Fibroblast of lung (primary cell): ENCODE measurements at regions not wholly inside any gene's neighbourhood (a gene's known extent, or its start where the extent isn't known, plus 50 kb on each side); places are given as distances from the start of the nearest gene placed in this dataset.

ENCODE experiments used
- DNase-seq, 2 donors: peaks; one replicate each; pipeline versions ENCODE4 v3.0.0 to v3.0.0-alpha.2; 2010; ENCODE audit warnings: low read depth in 2 of 2
- H2AFZ ChIP-seq: 2 replicates; pipeline ENCODE4 v1.5.1; 2012; ENCODE audit warnings: low read length, control low read depth, inconsistent platforms
- H3K27ac ChIP-seq: 2 replicates; pipeline ENCODE4 v1.5.1; 2011; ENCODE audit warnings: low read length, control low read depth; ENCODE audit not compliant: insufficient read depth
- H3K27me3 ChIP-seq: 2 replicates; pipeline ENCODE4 v1.5.1; 2011; ENCODE audit warnings: mild to moderate bottlenecking, low read length; ENCODE audit not compliant: control insufficient read depth, insufficient read depth
- H3K36me3 ChIP-seq: 2 replicates; pipeline ENCODE4 v1.5.1; 2011; ENCODE audit warnings: low read length; ENCODE audit not compliant: control insufficient read depth, insufficient read depth
- H3K4me1 ChIP-seq: 2 replicates; pipeline ENCODE4 v1.5.1; 2011; ENCODE audit warnings: low read length; ENCODE audit not compliant: control insufficient read depth, insufficient read depth; ENCODE audit errors: extremely low read depth
- H3K4me2 ChIP-seq: 2 replicates; pipeline ENCODE4 v1.5.1; 2011; ENCODE audit warnings: low read length, control low read depth; ENCODE audit not compliant: insufficient read depth; ENCODE audit errors: extremely low read depth
- H3K4me3 ChIP-seq, 4 experiments: fragments of 200-600 bp in 1 of 4; sonication (generic) in 1 of 4; replicated peaks in 1 of 4; 2 replicates each; pipeline ENCODE4 v1.5.1; 2011 to 2016; ENCODE audit warnings: low read length in 4 of 4, low read depth in 3 of 4, mild to moderate bottlenecking in 3 of 4, control low read depth in 2 of 4, inconsistent platforms in 1 of 4, mixed read lengths in 1 of 4; ENCODE audit not compliant: insufficient read depth in 1 of 4; ENCODE audit errors: control extremely low read depth in 1 of 4
- H3K79me2 ChIP-seq: 2 replicates; pipeline ENCODE4 v1.5.1; 2012; ENCODE audit warnings: mild to moderate bottlenecking, low read length, inconsistent platforms; ENCODE audit not compliant: control insufficient read depth, insufficient read depth
- H3K9ac ChIP-seq: 2 replicates; pipeline ENCODE4 v1.5.1; 2011; ENCODE audit warnings: mild to moderate bottlenecking, low read length, control low read depth; ENCODE audit not compliant: insufficient read depth
- H3K9me3 ChIP-seq: 2 replicates; pipeline ENCODE4 v1.5.1; 2012; ENCODE audit warnings: low read depth, low read length; ENCODE audit not compliant: control insufficient read depth, insufficient read depth
- H4K20me1 ChIP-seq: 2 replicates; pipeline ENCODE4 v1.5.1; 2011; ENCODE audit warnings: low read length; ENCODE audit not compliant: control insufficient read depth, insufficient read depth; ENCODE audit errors: extremely low read depth
- EZH2 ChIP-seq: IDR thresholded peaks from 2 replicates; pipeline ENCODE4 v1.5.1; 2012; ENCODE audit warnings: low read length, control low read depth, mild to moderate bottlenecking; ENCODE audit errors: missing control alignments
- TF ChIP-seq, protein P1 (sequence below), 2 donors: IDR thresholded peaks in 1 of 2; conservative IDR thresholded peaks in 1 of 2; 1 replicate in 1 of 2; 2 replicates in 1 of 2; pipeline ENCODE4 v1.5.1; 2011 to 2012; ENCODE audit warnings: low read length in 2 of 2, control low read depth in 1 of 2, inconsistent platforms in 1 of 2, low read depth in 1 of 2, mild to moderate bottlenecking in 1 of 2

GRCh38 chr6:170043150-170043819, 247.6 kb downstream of the DLL1 start:
- Histone ChIP-seq H2AFZ (no peak overlapping the region), H4K20me1 (no peaks in the 10 kb centered on the region), H3K9ac (no peak overlapping the region), H3K4me2 (no peak overlapping the region), H3K36me3 (no peaks in the 10 kb centered on the region), H3K9me3 (no peaks in the 10 kb centered on the region), H3K27ac (no peak overlapping the region), H3K4me1 (no peaks in the 10 kb centered on the region), H3K27me3 (no peaks in the 10 kb centered on the region), H3K4me3 (no peak overlapping the region), H3K79me2 (no peaks in the 10 kb centered on the region)
- TF ChIP-seq, protein P1, sequence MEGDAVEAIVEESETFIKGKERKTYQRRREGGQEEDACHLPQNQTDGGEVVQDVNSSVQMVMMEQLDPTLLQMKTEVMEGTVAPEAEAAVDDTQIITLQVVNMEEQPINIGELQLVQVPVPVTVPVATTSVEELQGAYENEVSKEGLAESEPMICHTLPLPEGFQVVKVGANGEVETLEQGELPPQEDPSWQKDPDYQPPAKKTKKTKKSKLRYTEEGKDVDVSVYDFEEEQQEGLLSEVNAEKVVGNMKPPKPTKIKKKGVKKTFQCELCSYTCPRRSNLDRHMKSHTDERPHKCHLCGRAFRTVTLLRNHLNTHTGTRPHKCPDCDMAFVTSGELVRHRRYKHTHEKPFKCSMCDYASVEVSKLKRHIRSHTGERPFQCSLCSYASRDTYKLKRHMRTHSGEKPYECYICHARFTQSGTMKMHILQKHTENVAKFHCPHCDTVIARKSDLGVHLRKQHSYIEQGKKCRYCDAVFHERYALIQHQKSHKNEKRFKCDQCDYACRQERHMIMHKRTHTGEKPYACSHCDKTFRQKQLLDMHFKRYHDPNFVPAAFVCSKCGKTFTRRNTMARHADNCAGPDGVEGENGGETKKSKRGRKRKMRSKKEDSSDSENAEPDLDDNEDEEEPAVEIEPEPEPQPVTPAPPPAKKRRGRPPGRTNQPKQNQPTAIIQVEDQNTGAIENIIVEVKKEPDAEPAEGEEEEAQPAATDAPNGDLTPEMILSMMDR (conservative IDR thresholded peaks at IDR 0.05 in 1 of 2, IDR thresholded peaks at IDR 0.05 in 1 of 2; ENCODE audit: low read depth in 1 of 2, low read length in 2 of 2), result no peak
- TF ChIP-seq EZH2, result no peak
- DNase-seq, result no peak

GRCh38 chr6:170042596-170043118, 248.2 kb downstream of the DLL1 start:
- no peak for DNase-seq
- H3K4me1 ChIP-seq, result peaks cover 3% of the 10 kb centered on the region
- H3K36me3 ChIP-seq, result no peaks in the 10 kb centered on the region
- H4K20me1 ChIP-seq, result no peaks in the 10 kb centered on the region
- H3K9ac ChIP-seq, result no peak overlapping the region
- H2AFZ ChIP-seq, result no peak overlapping the region
- TF ChIP-seq, protein P1 (conservative IDR thresholded peaks at IDR 0.05 in 1 of 2, IDR thresholded peaks at IDR 0.05 in 1 of 2; ENCODE audit: low read depth in 1 of 2, low read length in 2 of 2), result no peak
- no peak for TF ChIP-seq EZH2
- H3K4me3 ChIP-seq, result no peak overlapping the region
- H3K27me3 ChIP-seq, result no peaks in the 10 kb centered on the region
- no peaks in the 10 kb centered on the region for H3K9me3 ChIP-seq
- no peaks in the 10 kb centered on the region for H3K79me2 ChIP-seq
- no peak overlapping the region for H3K4me2 ChIP-seq
- H3K27ac ChIP-seq, result no peak overlapping the region

DNA sequence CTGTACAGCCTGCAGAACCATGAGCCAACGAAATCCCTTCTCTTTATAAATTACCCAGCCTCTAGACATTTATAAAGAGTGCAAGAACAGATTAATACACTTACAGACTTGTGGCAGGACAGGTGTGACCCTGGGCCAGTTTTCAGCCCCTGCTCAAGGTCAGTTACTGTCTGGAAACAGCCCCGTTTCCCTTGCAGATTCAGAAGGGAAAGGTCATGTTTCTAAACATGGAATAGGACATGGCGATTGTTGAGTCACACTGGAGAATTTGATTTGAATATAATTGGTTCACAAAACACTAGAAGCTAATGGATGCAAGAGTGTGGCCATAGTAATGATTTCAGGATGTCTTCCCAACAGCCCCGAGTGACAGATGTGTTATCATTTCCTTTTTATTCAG, 248.8 kb downstream of the DLL1 start:
- Histone ChIP-seq H3K79me2 (no peaks in the 10 kb centered on the region), H3K9me3 (no peaks in the 10 kb centered on the region), H3K9ac (no peak overlapping the region), H2AFZ (no peak overlapping the region), H3K27ac (no peak overlapping the region), H3K4me2 (no peak overlapping the region), H3K4me3 (no peak overlapping the region), H3K27me3 (no peaks in the 10 kb centered on the region), H4K20me1 (no peaks in the 10 kb centered on the region), H3K4me1 (peaks cover 4% of the 10 kb centered on the region), H3K36me3 (no peaks in the 10 kb centered on the region)
- TF ChIP-seq, protein P1 (conservative IDR thresholded peaks at IDR 0.05 in 1 of 2, IDR thresholded peaks at IDR 0.05 in 1 of 2; ENCODE audit: low read depth in 1 of 2, low read length in 2 of 2), result no peak
- TF ChIP-seq EZH2, result no peak
- DNase-seq, result no peak
